ENCODE measurements at regions not wholly inside any gene's neighbourhood (a gene's known extent, or its start where the extent isn't known, plus 50 kb on each side); places are given as distances from the start of the nearest gene placed in this dataset.

DNA sequence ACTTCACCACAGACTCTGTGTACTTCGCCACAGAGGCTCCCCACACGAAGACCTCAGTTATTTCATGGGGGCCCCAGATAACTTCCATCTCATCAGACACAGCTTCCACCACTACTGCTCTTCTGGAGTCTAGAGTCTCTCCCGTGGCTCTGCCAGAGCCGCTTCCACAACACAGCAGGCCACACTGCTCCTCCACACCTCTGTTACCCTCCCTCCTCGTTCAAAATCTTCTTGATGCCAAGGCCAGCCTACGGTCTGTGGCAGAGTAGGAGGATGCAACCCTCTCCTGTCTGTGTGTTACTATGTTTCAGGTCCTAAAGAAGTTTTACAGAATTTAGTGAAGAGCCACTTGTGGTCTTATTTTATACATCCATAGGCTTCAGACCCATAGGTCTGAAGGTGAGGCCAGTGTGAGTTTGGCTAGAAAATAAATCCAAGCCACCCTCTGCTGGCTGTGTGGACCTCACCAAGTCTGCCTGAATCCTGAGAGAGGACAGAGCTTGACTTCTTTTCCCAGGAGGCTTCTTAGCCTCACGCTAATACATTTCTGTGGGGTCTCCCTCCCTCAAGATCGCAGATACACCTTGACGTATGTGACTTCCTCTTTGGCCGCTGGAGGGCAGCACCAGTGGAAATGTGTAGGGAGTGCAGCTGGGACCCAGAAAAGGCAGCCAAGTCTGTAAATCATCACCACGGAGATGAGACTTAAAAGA lies 197.7 kb downstream of the FAXC start:
- TF ChIP-seq ZNF8 (CRISPR knock-in tag; IDR thresholded peaks at IDR 0.05) (no peak), ZC3H10 (CRISPR knock-in tag; IDR thresholded peaks at IDR 0.05) (no peak), SNAI2 (CRISPR knock-in tag; IDR thresholded peaks at IDR 0.05) (no peak), GLIS3 (CRISPR knock-in tag; IDR thresholded peaks at IDR 0.05) (no peak), PPARA (CRISPR knock-in tag; IDR thresholded peaks at IDR 0.05; ENCODE audit: borderline replicate concordance) (no peak), ZNF565 (CRISPR knock-in tag; conservative IDR thresholded peaks at IDR 0.05; ENCODE audit: low read depth) (no peak), TOX (CRISPR knock-in tag; IDR thresholded peaks at IDR 0.05; ENCODE audit: borderline replicate concordance) (no peak), ZFP30 (CRISPR knock-in tag; IDR thresholded peaks at IDR 0.05) (no peak), ISL1 (CRISPR knock-in tag; IDR thresholded peaks at IDR 0.05) (no peak), OSR1 (CRISPR knock-in tag; IDR thresholded peaks at IDR 0.05) (no peak)
- TF ChIP-seq, protein P1, sequence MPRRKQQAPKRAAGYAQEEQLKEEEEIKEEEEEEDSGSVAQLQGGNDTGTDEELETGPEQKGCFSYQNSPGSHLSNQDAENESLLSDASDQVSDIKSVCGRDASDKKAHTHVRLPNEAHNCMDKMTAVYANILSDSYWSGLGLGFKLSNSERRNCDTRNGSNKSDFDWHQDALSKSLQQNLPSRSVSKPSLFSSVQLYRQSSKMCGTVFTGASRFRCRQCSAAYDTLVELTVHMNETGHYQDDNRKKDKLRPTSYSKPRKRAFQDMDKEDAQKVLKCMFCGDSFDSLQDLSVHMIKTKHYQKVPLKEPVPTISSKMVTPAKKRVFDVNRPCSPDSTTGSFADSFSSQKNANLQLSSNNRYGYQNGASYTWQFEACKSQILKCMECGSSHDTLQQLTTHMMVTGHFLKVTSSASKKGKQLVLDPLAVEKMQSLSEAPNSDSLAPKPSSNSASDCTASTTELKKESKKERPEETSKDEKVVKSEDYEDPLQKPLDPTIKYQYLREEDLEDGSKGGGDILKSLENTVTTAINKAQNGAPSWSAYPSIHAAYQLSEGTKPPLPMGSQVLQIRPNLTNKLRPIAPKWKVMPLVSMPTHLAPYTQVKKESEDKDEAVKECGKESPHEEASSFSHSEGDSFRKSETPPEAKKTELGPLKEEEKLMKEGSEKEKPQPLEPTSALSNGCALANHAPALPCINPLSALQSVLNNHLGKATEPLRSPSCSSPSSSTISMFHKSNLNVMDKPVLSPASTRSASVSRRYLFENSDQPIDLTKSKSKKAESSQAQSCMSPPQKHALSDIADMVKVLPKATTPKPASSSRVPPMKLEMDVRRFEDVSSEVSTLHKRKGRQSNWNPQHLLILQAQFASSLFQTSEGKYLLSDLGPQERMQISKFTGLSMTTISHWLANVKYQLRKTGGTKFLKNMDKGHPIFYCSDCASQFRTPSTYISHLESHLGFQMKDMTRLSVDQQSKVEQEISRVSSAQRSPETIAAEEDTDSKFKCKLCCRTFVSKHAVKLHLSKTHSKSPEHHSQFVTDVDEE (CRISPR knock-in tag; IDR thresholded peaks at IDR 0.05) = no peak
- TF ChIP-seq, protein P2, sequence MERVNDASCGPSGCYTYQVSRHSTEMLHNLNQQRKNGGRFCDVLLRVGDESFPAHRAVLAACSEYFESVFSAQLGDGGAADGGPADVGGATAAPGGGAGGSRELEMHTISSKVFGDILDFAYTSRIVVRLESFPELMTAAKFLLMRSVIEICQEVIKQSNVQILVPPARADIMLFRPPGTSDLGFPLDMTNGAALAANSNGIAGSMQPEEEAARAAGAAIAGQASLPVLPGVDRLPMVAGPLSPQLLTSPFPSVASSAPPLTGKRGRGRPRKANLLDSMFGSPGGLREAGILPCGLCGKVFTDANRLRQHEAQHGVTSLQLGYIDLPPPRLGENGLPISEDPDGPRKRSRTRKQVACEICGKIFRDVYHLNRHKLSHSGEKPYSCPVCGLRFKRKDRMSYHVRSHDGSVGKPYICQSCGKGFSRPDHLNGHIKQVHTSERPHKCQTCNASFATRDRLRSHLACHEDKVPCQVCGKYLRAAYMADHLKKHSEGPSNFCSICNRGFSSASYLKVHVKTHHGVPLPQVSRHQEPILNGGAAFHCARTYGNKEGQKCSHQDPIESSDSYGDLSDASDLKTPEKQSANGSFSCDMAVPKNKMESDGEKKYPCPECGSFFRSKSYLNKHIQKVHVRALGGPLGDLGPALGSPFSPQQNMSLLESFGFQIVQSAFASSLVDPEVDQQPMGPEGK (CRISPR knock-in tag; IDR thresholded peaks at IDR 0.05; ENCODE audit: borderline replicate concordance) = no peak
- TF ChIP-seq, protein P3, sequence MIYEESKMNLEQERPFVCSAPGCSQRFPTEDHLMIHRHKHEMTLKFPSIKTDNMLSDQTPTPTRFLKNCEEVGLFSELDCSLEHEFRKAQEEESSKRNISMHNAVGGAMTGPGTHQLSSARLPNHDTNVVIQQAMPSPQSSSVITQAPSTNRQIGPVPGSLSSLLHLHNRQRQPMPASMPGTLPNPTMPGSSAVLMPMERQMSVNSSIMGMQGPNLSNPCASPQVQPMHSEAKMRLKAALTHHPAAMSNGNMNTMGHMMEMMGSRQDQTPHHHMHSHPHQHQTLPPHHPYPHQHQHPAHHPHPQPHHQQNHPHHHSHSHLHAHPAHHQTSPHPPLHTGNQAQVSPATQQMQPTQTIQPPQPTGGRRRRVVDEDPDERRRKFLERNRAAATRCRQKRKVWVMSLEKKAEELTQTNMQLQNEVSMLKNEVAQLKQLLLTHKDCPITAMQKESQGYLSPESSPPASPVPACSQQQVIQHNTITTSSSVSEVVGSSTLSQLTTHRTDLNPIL (CRISPR knock-in tag; IDR thresholded peaks at IDR 0.05; ENCODE audit: low read depth) = no peak

Measured in SK-N-SH treated with all-trans-retinoic acid at 6 μM for 48 hours (cell line).